ENCODE measurements at regions not wholly inside any gene's neighbourhood (a gene's known extent, or its start where the extent isn't known, plus 50 kb on each side); places are given as distances from the start of the nearest gene placed in this dataset.

DNA sequence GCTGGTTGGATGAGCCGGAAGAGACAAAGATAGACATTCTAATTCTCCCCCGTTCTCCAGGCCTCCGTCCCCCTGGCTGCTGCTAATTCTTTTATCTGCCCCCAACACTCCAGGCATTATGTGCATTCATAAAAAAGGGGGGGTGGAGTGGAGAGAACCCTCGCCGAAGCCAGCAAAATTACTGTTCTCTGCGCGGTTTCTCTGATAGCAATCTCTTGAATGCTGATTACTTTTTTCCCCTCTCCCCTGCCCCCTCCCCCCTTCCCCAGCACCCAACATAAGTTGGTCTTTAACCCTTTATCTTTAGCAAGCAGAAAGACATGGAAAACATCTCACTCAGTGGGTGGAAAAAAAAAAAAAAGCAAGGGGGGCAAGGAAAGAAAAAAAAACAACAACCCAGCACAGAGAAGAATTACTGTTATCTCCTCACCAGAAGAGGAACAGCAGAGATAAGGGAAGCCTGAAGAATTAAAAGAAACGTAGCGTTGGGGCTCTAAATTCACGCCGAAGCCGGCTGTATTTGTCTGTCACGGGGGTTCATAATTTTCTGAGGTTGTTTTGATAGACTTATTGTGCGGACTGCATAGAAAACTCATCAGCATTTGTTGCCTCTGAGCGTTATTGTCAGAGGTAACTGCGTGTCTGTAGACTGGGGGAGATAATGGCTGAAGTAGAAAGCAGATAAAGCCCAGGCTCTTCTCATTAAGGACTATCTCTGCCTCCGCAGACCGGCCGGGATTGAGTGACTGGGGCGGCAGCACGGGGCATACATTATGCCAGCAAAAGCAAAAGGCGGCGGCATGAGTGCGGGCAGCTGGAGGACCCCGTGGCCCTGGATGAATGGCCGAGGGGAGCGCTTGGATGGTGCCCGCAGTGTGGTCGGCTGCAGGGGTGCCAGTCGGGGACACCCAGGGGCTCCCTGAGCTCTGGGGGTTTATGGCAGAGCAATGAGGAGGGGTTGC is 126.9 kb downstream of the MRM1 start:
- Histone ChIP-seq H3K4me1 (ENCODE audit: control insufficient read depth, insufficient read depth, low read length, poor library complexity, severe bottlenecking) (peaks cover 26% of the 10 kb centered on the region), H3K27ac (ENCODE audit: low read depth, low read length, severe bottlenecking) (peak overlapping the region; percentile 88), H3K4me3 (ENCODE audit: extremely low read depth, insufficient read depth, low read length, poor library complexity, severe bottlenecking) (peak overlapping the region; percentile 14), H3K36me3 (ENCODE audit: control insufficient read depth, insufficient read depth, low read length) (no peaks in the 10 kb centered on the region), H3K9me3 (ENCODE audit: control insufficient read depth, low read length) (no peaks in the 10 kb centered on the region)
- WGBS, 2 experiments (ENCODE audit: insufficient coverage in 2 of 2): 44 to 50% methylated on average over 16 to 23 of the region's 30 CpGs

DNA sequence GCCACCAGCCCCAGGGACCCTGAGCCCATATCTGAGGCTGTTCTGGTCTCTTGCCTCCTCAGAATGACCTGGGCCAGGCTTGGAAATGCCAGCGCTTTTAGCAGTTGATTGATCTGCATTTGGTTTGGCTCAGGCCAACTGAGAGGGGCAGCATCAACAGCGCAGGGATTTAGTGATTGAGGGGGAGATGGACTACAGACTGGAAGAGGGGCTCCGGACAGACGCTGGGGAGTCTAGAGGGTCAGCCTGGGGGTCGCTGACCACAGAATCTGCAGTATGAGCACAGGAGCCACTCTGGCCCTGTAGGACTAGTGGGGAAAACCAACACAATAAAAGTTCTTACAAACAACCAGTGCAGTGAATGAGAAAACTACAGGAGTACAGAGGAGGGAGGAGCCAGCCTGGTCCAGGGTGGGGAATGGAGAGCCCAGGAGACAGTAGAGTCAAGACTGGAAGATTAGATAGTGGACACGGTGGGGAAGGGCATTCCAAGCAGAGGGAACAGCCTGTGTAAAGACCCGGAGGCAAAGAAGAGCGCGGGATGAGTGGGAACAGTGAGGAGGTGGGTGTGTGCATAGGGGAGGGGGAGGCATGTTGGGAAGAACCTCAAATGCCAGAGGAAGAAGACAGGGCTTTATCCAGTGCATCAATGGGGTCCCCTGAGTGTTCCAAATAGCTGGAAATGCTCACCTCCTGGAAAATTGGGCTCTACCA is 128.9 kb downstream of the MRM1 start:
- no peak overlapping the region for H3K4me3 ChIP-seq (ENCODE audit: extremely low read depth, insufficient read depth, low read length, poor library complexity, severe bottlenecking)
- no peak overlapping the region for H3K27ac ChIP-seq (ENCODE audit: low read depth, low read length, severe bottlenecking)
- WGBS, 2 experiments (ENCODE audit: insufficient coverage in 2 of 2): 84 to 85% methylated on average over 8 to 9 of the region's 9 CpGs
- peaks cover 26% of the 10 kb centered on the region for H3K4me1 ChIP-seq (ENCODE audit: control insufficient read depth, insufficient read depth, low read length, poor library complexity, severe bottlenecking)
- H3K9me3 ChIP-seq (ENCODE audit: control insufficient read depth, low read length): no peaks in the 10 kb centered on the region
- H3K36me3 ChIP-seq (ENCODE audit: control insufficient read depth, insufficient read depth, low read length): no peaks in the 10 kb centered on the region

DNA sequence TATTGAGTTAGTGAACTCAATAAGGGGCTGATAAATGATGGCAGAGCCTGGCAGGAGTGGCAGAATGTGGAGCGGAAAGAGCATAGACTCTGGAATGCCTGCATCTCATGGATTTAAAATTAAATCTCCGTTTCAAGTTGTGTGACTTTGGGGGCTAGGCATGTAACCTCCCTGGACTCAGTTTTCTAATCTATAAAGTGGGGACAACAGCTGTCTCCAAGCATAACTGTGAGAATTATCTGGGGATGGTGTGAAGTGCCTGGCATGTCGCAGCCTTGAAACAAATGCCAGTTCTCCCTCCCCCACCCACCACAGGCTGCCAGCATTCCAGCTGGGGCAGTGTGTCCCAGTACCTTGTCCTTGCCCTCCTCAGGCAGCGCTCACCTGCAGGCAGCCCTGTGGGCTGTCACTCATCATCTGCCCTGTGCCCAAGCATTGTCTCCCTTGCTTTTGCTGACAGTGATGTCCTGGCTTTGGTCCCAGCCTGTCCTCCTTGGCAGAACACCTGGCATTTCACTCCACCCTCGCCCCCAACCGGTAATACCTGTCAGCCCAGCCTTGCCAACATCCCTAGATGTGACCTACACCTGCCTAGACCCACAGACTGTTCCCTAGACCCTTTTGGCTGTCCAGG is 129.6 kb downstream of the MRM1 start:
- Histone ChIP-seq H3K36me3 (ENCODE audit: control insufficient read depth, insufficient read depth, low read length) (no peaks in the 10 kb centered on the region), H3K4me1 (ENCODE audit: control insufficient read depth, insufficient read depth, low read length, poor library complexity, severe bottlenecking) (peaks cover 26% of the 10 kb centered on the region), H3K27ac (ENCODE audit: low read depth, low read length, severe bottlenecking) (no peak overlapping the region), H3K4me3 (ENCODE audit: extremely low read depth, insufficient read depth, low read length, poor library complexity, severe bottlenecking) (no peak overlapping the region), H3K9me3 (ENCODE audit: control insufficient read depth, low read length) (no peaks in the 10 kb centered on the region)
- 90% methylated on average over 5 of the region's 6 CpGs for WGBS, 2 experiments (ENCODE audit: insufficient coverage in 2 of 2)

DNA sequence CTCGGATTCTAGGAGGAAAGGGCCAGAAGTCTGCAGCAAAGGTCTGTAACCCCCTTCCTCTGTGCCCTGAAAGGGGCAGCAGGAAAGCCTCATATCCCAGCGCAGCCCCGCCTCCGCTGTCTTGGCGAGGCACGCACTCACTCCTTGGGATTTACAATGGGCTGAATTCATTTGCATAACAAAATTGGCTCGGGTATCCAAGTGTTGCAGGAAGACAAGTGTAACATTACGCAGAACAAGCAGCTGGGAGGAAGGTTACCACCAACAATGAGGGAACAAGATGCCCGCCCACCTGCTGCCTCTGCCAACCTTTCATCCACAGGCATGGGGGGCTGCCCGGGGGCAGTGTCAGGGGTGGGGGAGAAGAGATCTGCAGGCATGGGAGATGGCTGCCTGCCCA is 130.4 kb downstream of the MRM1 start:
- Histone ChIP-seq H3K27ac (ENCODE audit: low read depth, low read length, severe bottlenecking) (no peak overlapping the region), H3K9me3 (ENCODE audit: control insufficient read depth, low read length) (no peaks in the 10 kb centered on the region), H3K4me3 (ENCODE audit: extremely low read depth, insufficient read depth, low read length, poor library complexity, severe bottlenecking) (no peak overlapping the region), H3K36me3 (ENCODE audit: control insufficient read depth, insufficient read depth, low read length) (no peaks in the 10 kb centered on the region), H3K4me1 (ENCODE audit: control insufficient read depth, insufficient read depth, low read length, poor library complexity, severe bottlenecking) (peaks cover 26% of the 10 kb centered on the region)
- 32 to 39% methylated on average over 7 to 8 of the region's 10 CpGs for WGBS, 2 experiments (ENCODE audit: insufficient coverage in 2 of 2)

DNA sequence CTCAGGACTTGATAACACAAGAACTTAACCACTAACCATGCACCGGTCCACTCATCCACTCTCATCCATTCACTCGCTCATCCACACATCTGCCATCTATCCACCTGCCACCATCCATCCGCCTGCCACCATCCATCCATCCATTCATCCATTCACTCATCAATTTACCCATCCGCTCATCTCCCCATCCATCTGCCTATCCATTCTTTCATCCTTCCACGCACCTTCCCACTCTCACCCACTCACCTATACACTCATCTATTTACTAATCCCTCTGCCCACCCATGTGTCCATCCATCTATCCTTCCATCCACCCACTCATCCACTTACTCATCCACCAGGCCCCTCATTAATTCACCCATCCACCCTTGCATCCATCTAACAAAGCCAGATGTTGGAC is 131.0 kb downstream of the MRM1 start:
- no peaks in the 10 kb centered on the region for H3K9me3 ChIP-seq (ENCODE audit: control insufficient read depth, low read length)
- H3K4me1 ChIP-seq (ENCODE audit: control insufficient read depth, insufficient read depth, low read length, poor library complexity, severe bottlenecking): peaks cover 23% of the 10 kb centered on the region
- no peaks in the 10 kb centered on the region for H3K36me3 ChIP-seq (ENCODE audit: control insufficient read depth, insufficient read depth, low read length)
- WGBS, 2 experiments (ENCODE audit: insufficient coverage in 2 of 2): 94% methylated on average over 5 of the region's 5 CpGs
- H3K4me3 ChIP-seq (ENCODE audit: extremely low read depth, insufficient read depth, low read length, poor library complexity, severe bottlenecking): no peak overlapping the region
- H3K27ac ChIP-seq (ENCODE audit: low read depth, low read length, severe bottlenecking): no peak overlapping the region

DNA sequence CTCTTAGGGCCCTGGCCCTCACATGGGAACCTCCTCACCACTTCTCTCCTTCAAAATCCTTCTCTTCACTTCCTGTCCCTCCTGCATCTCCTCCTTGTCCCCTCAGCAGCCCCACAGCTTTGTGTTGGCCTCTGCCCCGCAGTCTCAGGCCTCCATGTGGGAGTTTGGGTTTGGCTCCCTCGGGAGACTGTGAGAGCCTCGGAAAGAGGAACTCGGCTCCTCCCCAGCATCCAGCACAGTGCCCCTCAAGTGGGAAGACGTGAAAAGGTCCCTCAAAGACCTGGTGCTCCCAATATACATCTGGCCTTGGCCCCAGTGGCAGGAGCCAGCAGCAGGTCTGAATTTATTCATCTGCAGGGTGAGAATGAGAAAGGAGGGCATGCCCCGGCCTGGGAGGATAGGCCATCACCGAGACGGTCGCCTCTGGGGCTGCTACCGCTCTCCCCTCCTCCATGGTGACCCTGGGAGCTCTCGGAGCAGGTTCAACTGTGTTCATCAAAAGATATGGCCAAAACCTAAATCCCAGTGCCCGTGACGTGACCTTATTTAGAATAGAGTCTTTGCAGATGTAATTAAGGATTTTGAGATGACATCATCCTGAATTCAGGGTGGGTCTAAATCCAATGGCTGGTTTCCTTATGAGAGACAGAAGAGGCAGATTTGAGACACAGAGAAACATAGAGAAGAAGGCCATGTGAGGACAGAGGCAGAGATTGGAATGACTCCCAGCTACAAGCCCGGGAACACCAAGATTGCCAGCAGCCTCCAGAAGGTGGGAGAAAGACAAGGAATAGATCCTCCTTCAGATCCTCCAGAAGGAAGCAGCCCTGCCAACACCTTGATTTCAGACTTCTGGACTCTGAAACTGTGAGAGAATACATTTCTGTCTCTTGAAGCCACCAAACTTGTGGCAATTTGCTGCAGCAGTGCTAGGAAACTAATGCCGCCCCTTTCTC is 135.1 kb downstream of the MRM1 start:
- H3K27ac ChIP-seq (ENCODE audit: low read depth, low read length, severe bottlenecking): no peak overlapping the region
- H3K9me3 ChIP-seq (ENCODE audit: control insufficient read depth, low read length): no peaks in the 10 kb centered on the region
- H3K4me1 ChIP-seq (ENCODE audit: control insufficient read depth, insufficient read depth, low read length, poor library complexity, severe bottlenecking): no peaks in the 10 kb centered on the region
- H3K36me3 ChIP-seq (ENCODE audit: control insufficient read depth, insufficient read depth, low read length): no peaks in the 10 kb centered on the region
- H3K4me3 ChIP-seq (ENCODE audit: extremely low read depth, insufficient read depth, low read length, poor library complexity, severe bottlenecking): no peak overlapping the region
- WGBS, 2 experiments (ENCODE audit: insufficient coverage in 2 of 2): 92 to 94% methylated on average over 13 to 14 of the region's 15 CpGs

DNA sequence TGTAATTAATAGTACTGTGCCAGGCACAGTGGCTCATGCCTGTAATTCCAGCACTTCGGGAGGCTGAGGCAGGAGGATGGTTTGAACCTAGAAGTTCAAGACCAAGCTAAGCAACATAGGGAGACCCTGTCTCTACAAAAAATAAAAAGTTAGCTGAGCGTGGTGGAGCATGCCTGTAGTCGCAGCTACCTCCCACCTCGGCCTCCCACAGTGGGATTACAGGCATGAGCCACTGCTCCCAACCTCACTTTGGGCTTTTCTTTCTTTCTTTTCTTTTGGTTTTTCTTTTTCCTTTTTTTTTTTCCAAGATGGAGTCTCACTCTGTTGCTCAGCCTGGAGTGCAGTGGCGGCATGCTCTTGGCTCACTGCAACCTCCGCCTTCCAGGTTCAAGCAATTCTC is 137.8 kb downstream of the MRM1 start:
- Histone ChIP-seq H3K4me3 (ENCODE audit: extremely low read depth, insufficient read depth, low read length, poor library complexity, severe bottlenecking) (no peak overlapping the region), H3K27ac (ENCODE audit: low read depth, low read length, severe bottlenecking) (no peak overlapping the region), H3K9me3 (ENCODE audit: control insufficient read depth, low read length) (no peaks in the 10 kb centered on the region), H3K4me1 (ENCODE audit: control insufficient read depth, insufficient read depth, low read length, poor library complexity, severe bottlenecking) (no peaks in the 10 kb centered on the region), H3K36me3 (ENCODE audit: control insufficient read depth, insufficient read depth, low read length) (no peaks in the 10 kb centered on the region)
- 91 to 96% methylated on average over 6 of the region's 6 CpGs for WGBS, 2 experiments (ENCODE audit: insufficient coverage in 2 of 2)

DNA sequence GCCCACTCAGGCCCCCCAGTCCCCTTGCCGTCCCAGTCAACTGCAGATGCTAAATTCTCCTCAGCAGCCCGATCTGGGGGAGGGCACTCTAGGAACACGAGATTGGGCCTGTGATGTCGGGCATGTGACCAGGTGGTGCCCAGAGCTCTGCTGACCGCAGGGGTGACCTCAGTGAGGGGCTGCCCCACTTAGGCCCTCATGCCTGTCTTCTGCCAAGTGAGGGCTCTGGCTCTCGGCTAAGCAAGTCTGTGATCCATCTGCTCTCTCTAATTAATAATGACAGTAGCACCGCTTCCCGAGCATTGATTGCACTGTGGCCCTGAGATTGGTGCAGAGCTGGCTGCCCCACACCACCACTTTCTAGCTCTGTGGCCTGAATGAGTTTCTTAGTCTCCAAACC is 138.8 kb downstream of the MRM1 start:
- no peaks in the 10 kb centered on the region for H3K36me3 ChIP-seq (ENCODE audit: control insufficient read depth, insufficient read depth, low read length)
- H3K27ac ChIP-seq (ENCODE audit: low read depth, low read length, severe bottlenecking): no peak overlapping the region
- 93% methylated on average over 6 to 8 of the region's 8 CpGs for WGBS, 2 experiments (ENCODE audit: insufficient coverage in 2 of 2)

DNA sequence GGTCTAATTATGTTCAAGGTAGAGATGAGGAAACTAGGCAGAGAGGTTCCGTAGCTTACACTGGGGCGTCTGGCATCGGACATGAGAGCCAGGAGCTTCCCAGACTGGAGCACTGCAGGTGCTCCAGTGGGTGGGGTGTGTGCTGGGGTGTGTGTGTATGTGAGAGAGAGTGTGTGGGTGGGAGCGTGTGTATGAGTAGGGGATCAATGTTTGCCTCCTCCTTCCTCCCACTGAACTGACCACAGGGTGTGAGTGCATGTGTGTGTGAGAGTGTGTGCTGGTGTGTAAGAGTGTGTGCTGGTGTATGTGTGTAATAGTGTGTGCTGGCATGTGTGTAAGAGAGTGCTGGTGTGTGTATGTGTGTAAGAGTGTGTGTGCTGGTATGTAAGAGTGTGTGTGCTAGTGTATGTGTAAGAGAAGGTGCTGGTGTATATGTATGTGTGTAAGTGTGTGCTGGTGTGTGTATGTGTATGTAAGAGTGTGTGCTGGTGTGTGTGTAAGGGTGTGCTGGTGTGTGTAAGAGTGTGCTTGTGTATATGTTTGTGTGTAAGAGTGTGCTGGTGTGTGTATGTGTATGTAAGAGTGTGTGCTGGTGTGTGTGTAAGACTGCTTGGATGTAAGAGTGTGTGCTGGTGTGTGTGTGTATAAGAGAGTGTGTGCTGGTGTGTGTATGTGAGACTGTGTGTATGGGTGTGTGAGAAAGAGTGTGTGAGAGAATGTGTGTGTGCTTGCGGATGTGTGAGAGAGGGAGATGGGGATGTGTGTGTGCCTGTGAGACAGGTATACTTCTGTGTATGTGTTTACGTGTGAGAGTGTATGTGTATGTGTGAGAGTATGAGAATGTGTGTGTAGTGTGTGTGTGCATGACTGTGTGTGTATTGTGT is 139.9 kb downstream of the MRM1 start:
- WGBS, 2 experiments (ENCODE audit: insufficient coverage in 2 of 2): 89 to 95% methylated on average over 5 of the region's 6 CpGs
- Histone ChIP-seq H3K9me3 (ENCODE audit: control insufficient read depth, low read length) (no peaks in the 10 kb centered on the region), H3K27ac (ENCODE audit: low read depth, low read length, severe bottlenecking) (no peak overlapping the region), H3K36me3 (ENCODE audit: control insufficient read depth, insufficient read depth, low read length) (no peaks in the 10 kb centered on the region), H3K4me1 (ENCODE audit: control insufficient read depth, insufficient read depth, low read length, poor library complexity, severe bottlenecking) (no peaks in the 10 kb centered on the region), H3K4me3 (ENCODE audit: extremely low read depth, insufficient read depth, low read length, poor library complexity, severe bottlenecking) (no peak overlapping the region)

More for the DNA sequence above, 138.8 kb downstream of the MRM1 start:
- Histone ChIP-seq H3K4me1 (ENCODE audit: control insufficient read depth, insufficient read depth, low read length, poor library complexity, severe bottlenecking) (no peaks in the 10 kb centered on the region), H3K4me3 (ENCODE audit: extremely low read depth, insufficient read depth, low read length, poor library complexity, severe bottlenecking) (no peak overlapping the region), H3K9me3 (ENCODE audit: control insufficient read depth, low read length) (no peaks in the 10 kb centered on the region)
